CD4-positive, alpha-beta memory T cell (primary cell): ENCODE measurements at regions not wholly inside any gene's neighbourhood (a gene's known extent, or its start where the extent isn't known, plus 50 kb on each side); places are given as distances from the start of the nearest gene placed in this dataset.

ENCODE experiments used
- CTCF ChIA-PET: fragments of 350-600 bp; sonication (Branson Sonifier 250); formaldehyde crosslinking; loops from one replicate; lab custom pipeline; 2021; ENCODE audit warnings: inconsistent platforms; ENCODE audit not compliant: partially characterized antibody; lab: Charles Lee
- POLR2A ChIA-PET: fragments of 350-600 bp; sonication (Branson Sonifier 250); formaldehyde crosslinking; loops from one replicate; lab custom pipeline; 2021; ENCODE audit not compliant: partially characterized antibody; lab: Charles Lee
- DNase-seq, 5 donors: peaks; one replicate each; pipeline versions ENCODE4 v3.0.0 to v3.0.0-alpha.2; 2020 to 2022; ENCODE audit warnings: mixed read lengths in 1 of 5
- H3K27ac ChIP-seq: one replicate; pipeline ENCODE4 v1.7.0; 2013; ENCODE audit warnings: low read depth, low read length
- H3K27me3 ChIP-seq: 2 replicates; pipeline ENCODE4 v1.7.0; 2013; ENCODE audit warnings: mild to moderate bottlenecking, low read length, moderate library complexity; ENCODE audit not compliant: insufficient read depth
- H3K36me3 ChIP-seq: 2 replicates; pipeline ENCODE4 v1.7.0; 2013; ENCODE audit warnings: mild to moderate bottlenecking, low read length, moderate library complexity; ENCODE audit not compliant: insufficient read depth
- H3K4me1 ChIP-seq: 2 replicates; pipeline ENCODE4 v1.7.0; 2013; ENCODE audit warnings: mild to moderate bottlenecking, low read length, moderate library complexity; ENCODE audit not compliant: insufficient read depth
- H3K4me3 ChIP-seq, 2 donors: one replicate each; pipeline ENCODE4 v1.7.0; 2013; ENCODE audit warnings: low read length in 2 of 2, mild to moderate bottlenecking in 1 of 2
- H3K9me3 ChIP-seq, 2 donors: one replicate each; pipeline ENCODE4 v1.7.0; 2013; ENCODE audit warnings: low read length in 2 of 2, control low read depth in 1 of 2; ENCODE audit not compliant: control insufficient read depth in 1 of 2
- H3K27ac Mint-ChIP-seq, 7 donors: one replicate each; pipeline ENCODE4 v1.8.0; 2020 to 2021; ENCODE audit warnings: mixed read lengths in 7 of 7, mild to moderate bottlenecking in 6 of 7, inconsistent platforms in 3 of 7, moderate library complexity in 3 of 7
- H3K27me3 Mint-ChIP-seq, 2 donors: one replicate each; pipeline ENCODE4 v1.8.0; 2020 to 2021; ENCODE audit warnings: mixed read lengths in 2 of 2
- H3K36me3 Mint-ChIP-seq, 2 donors: one replicate each; pipeline ENCODE4 v1.8.0; 2020 to 2021; ENCODE audit warnings: mixed read lengths in 2 of 2, inconsistent platforms in 1 of 2, mild to moderate bottlenecking in 1 of 2
- H3K4me1 Mint-ChIP-seq, 4 donors: one replicate each; pipeline ENCODE4 v1.8.0; 2020 to 2021; ENCODE audit warnings: mixed read lengths in 4 of 4, mild to moderate bottlenecking in 1 of 4
- H3K4me3 Mint-ChIP-seq, 8 donors: one replicate each; pipeline ENCODE4 v1.8.0; 2020 to 2021; ENCODE audit warnings: mixed read lengths in 8 of 8, mild to moderate bottlenecking in 7 of 8, moderate library complexity in 6 of 8, inconsistent platforms in 3 of 8
- H3K9me3 Mint-ChIP-seq, 8 donors: one replicate each; pipeline ENCODE4 v1.8.0; 2020 to 2021; ENCODE audit warnings: mixed read lengths in 8 of 8, mild to moderate bottlenecking in 5 of 8, inconsistent platforms in 3 of 8, moderate library complexity in 1 of 8
- intact Hi-C: fragments of 100-400 bp; cut with micrococcal nuclease; formaldehyde crosslinking; loops from one replicate; pipeline ENCODE4 v1.15.1; 2023

DNA sequence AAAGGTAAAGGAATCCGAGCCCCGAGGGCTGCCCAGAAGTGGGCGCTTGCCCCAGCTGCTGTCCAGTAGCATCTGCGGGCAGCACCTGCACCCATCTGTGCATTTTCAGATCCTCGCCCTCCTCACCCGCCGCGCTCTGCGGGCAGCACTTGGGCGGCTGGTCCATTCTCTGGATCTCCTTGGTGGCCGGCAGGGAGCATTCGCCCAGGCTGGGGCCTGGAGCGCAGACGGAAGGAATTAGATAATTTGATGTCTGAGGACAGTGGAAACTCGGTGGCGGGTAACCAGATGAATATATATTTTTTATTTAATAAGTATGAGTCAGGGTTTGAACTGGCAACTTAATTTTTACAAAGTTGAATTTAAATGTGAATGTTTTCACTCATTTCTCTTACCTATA is 88.5 kb downstream of the NPIPB11 start:
- Histone ChIP-seq H3K36me3 (no peaks in the 10 kb centered on the region), H3K4me3 (no peak overlapping the region), H3K9me3 (no peaks in the 10 kb centered on the region), H3K27me3 (no peaks in the 10 kb centered on the region), H3K27ac (no peak overlapping the region), H3K4me1 (no peaks in the 10 kb centered on the region)
- H3K27me3 Mint-ChIP-seq = no peaks in the 10 kb centered on the region
- DNase-seq = no peak
- H3K9me3 Mint-ChIP-seq = no peaks in the 10 kb centered on the region
- H3K27ac Mint-ChIP-seq = no peak overlapping the region
- ChIA-PET POLR2A (no interaction called here), CTCF (no interaction called here)
- intact Hi-C loops = no loop called here
- peaks cover 0 to 2% of the 10 kb centered on the region in 2 donors for H3K36me3 Mint-ChIP-seq
- H3K4me1 Mint-ChIP-seq = no peaks in the 10 kb centered on the region
- no peak overlapping the region for H3K4me3 Mint-ChIP-seq

DNA sequence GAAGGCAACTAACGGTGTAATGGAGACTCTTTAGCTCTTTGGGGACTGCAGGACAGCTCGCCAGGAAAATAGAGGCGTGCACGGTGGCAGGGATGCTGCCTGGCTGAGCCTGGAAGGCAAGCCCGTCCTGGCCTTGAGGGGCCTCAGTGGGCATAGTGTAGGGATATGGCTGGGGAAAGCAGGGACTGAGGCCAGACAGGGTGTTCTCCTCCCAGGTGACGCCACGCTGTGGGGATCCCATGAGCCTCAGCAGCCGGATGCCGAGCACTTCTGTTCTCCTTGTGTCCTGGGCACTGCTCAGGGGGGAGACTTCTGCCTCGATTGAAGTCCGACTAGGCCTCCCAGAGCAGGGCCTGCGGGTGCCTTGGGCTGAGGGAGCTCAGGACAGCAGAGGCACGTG is 89.2 kb downstream of the NPIPB11 start:
- H3K9me3 Mint-ChIP-seq = no peaks in the 10 kb centered on the region
- Histone ChIP-seq H3K4me3 (no peak overlapping the region), H3K36me3 (no peaks in the 10 kb centered on the region), H3K4me1 (no peaks in the 10 kb centered on the region), H3K27me3 (no peaks in the 10 kb centered on the region), H3K27ac (no peak overlapping the region), H3K9me3 (no peaks in the 10 kb centered on the region)
- DNase-seq = no peak
- no peaks in the 10 kb centered on the region for H3K4me1 Mint-ChIP-seq
- no peak overlapping the region for H3K4me3 Mint-ChIP-seq
- ChIA-PET POLR2A (no interaction called here), CTCF (no interaction called here)
- H3K36me3 Mint-ChIP-seq = peaks cover 0 to 2% of the 10 kb centered on the region in 2 donors
- no peaks in the 10 kb centered on the region for H3K27me3 Mint-ChIP-seq
- no peak overlapping the region for H3K27ac Mint-ChIP-seq
- intact Hi-C loops = no loop called here

GRCh38 chr16:29316761-29317183 is 89.7 kb downstream of the NPIPB11 start:
- Histone ChIP-seq H3K4me3 (no peak overlapping the region), H3K9me3 (no peaks in the 10 kb centered on the region), H3K36me3 (no peaks in the 10 kb centered on the region), H3K27me3 (no peaks in the 10 kb centered on the region), H3K27ac (no peak overlapping the region), H3K4me1 (no peaks in the 10 kb centered on the region)
- H3K27me3 Mint-ChIP-seq = no peaks in the 10 kb centered on the region
- CTCF ChIA-PET = no interaction called here
- intact Hi-C loops = no loop called here
- H3K27ac Mint-ChIP-seq = peak overlapping the region in 1 of 7 donors; percentile 18
- POLR2A ChIA-PET = no interaction called here
- no peak for DNase-seq
- H3K9me3 Mint-ChIP-seq = no peaks in the 10 kb centered on the region
- no peak overlapping the region for H3K4me3 Mint-ChIP-seq
- peaks cover 0 to 2% of the 10 kb centered on the region in 2 donors for H3K36me3 Mint-ChIP-seq
- no peaks in the 10 kb centered on the region for H3K4me1 Mint-ChIP-seq

- Mint-ChIP-seq H3K36me3 (no peaks in the 10 kb centered on the region), H3K27me3 (no peaks in the 10 kb centered on the region), H3K9me3 (no peaks in the 10 kb centered on the region), H3K4me1 (no peaks in the 10 kb centered on the region), H3K27ac (peak overlapping the region in 1 of 7 donors; percentile 30), H3K4me3 (no peak overlapping the region)
- no peak for DNase-seq
- no peaks in the 10 kb centered on the region for H3K36me3 ChIP-seq
- intact Hi-C loops = no loop called here
- no peaks in the 10 kb centered on the region for H3K9me3 ChIP-seq
- no peak overlapping the region for H3K4me3 ChIP-seq
- H3K27ac ChIP-seq = no peak overlapping the region
- H3K27me3 ChIP-seq = no peaks in the 10 kb centered on the region
- ChIA-PET CTCF (no interaction called here), POLR2A (no interaction called here)
- H3K4me1 ChIP-seq = no peaks in the 10 kb centered on the region
Observed at GRCh38 chr16:29315916-29316517, 90.5 kb downstream of the NPIPB11 start.

DNA sequence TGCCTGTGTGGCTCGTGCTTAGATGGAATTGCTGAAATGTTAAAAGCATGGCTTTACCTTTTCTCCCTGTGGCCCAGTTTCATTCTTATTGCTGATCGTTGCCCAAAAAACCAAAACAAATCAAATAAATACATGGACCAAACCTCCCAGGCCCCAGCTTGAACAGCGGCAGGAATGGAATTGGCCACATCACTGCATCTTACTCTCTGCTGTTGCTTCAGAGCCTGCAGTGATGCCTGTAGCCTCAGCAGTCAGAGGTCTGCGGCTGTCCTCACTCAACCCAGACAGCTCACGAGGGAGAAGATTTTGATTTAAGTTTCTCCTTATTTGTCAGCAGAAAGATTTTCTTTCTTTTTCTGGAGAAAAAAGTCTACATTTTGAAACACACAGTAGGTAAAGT is 91.5 kb downstream of the NPIPB11 start:
- H3K27me3 ChIP-seq = no peaks in the 10 kb centered on the region

GRCh38 chr16:29314292-29314934 is 92.1 kb downstream of the NPIPB11 start:
- intact Hi-C loops = no loop called here
- Histone ChIP-seq H3K36me3 (no peaks in the 10 kb centered on the region), H3K4me1 (no peaks in the 10 kb centered on the region), H3K27me3 (no peaks in the 10 kb centered on the region), H3K9me3 (no peaks in the 10 kb centered on the region), H3K27ac (no peak overlapping the region), H3K4me3 (no peak overlapping the region)
- H3K27me3 Mint-ChIP-seq = no peaks in the 10 kb centered on the region
- no peaks in the 10 kb centered on the region for H3K9me3 Mint-ChIP-seq
- no peak overlapping the region for H3K4me3 Mint-ChIP-seq
- DNase-seq = no peak
- peaks cover 0 to 2% of the 10 kb centered on the region in 2 donors for H3K36me3 Mint-ChIP-seq
- H3K4me1 Mint-ChIP-seq = no peaks in the 10 kb centered on the region
- H3K27ac Mint-ChIP-seq = no peak overlapping the region
- ChIA-PET POLR2A (no interaction called here), CTCF (no interaction called here)

More for the DNA sequence above, 91.5 kb downstream of the NPIPB11 start:
- Histone ChIP-seq H3K27ac (no peak overlapping the region), H3K9me3 (no peaks in the 10 kb centered on the region), H3K4me1 (no peaks in the 10 kb centered on the region), H3K36me3 (no peaks in the 10 kb centered on the region), H3K4me3 (no peak overlapping the region)
- CTCF ChIA-PET = no interaction called here
- POLR2A ChIA-PET = no interaction called here
- intact Hi-C loops = no loop called here
- no peak for DNase-seq
- Mint-ChIP-seq H3K9me3 (no peaks in the 10 kb centered on the region), H3K36me3 (peaks cover 0 to 2% of the 10 kb centered on the region in 2 donors), H3K4me3 (no peak overlapping the region), H3K4me1 (no peaks in the 10 kb centered on the region), H3K27ac (no peak overlapping the region), H3K27me3 (no peaks in the 10 kb centered on the region)

DNA sequence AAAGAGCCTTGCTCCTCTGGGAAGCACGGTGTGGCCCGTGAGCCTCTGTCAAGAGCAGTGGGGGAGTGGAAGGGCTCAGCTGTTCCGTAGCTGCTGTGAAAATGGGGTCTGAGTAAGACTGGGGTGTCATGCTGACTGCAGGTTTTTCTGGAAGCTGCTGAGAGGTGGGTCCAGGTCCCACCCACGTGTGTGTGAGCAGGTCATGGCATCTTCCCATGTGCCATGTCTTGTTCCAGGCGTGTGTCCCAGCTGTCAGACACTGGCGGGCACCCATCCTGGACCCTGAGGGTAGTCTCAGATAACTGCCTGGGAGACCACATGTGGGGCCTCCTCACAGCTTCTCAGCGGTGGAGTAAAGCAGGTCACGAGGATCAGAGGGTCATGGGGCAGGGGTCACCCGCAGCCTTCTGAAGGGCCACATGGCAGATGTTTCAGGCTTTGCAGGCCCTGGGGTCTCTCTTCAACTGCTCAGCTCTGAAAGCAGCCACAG is 92.9 kb downstream of the NPIPB11 start:
- Histone ChIP-seq H3K9me3 (no peaks in the 10 kb centered on the region), H3K4me3 (no peak overlapping the region), H3K27me3 (no peaks in the 10 kb centered on the region), H3K4me1 (no peaks in the 10 kb centered on the region), H3K27ac (no peak overlapping the region), H3K36me3 (no peaks in the 10 kb centered on the region)
- peaks cover 0 to 2% of the 10 kb centered on the region in 2 donors for H3K36me3 Mint-ChIP-seq
- ChIA-PET CTCF (no interaction called here), POLR2A (no interaction called here)
- no peak for DNase-seq
- H3K4me1 Mint-ChIP-seq = no peaks in the 10 kb centered on the region
- H3K9me3 Mint-ChIP-seq = no peaks in the 10 kb centered on the region
- H3K27ac Mint-ChIP-seq = no peak overlapping the region
- intact Hi-C loops = no loop called here
- no peak overlapping the region for H3K4me3 Mint-ChIP-seq
- no peaks in the 10 kb centered on the region for H3K27me3 Mint-ChIP-seq
